ENCODE measurements at regions not wholly inside any gene's neighbourhood (a gene's known extent, or its start where the extent isn't known, plus 50 kb on each side); places are given as distances from the start of the nearest gene placed in this dataset.
"Not testable (repeated sequence)": the region's sequence is repeated elsewhere in the genome, so short reads cannot be mapped to it uniquely, and the experiment has no call there.

DNA sequence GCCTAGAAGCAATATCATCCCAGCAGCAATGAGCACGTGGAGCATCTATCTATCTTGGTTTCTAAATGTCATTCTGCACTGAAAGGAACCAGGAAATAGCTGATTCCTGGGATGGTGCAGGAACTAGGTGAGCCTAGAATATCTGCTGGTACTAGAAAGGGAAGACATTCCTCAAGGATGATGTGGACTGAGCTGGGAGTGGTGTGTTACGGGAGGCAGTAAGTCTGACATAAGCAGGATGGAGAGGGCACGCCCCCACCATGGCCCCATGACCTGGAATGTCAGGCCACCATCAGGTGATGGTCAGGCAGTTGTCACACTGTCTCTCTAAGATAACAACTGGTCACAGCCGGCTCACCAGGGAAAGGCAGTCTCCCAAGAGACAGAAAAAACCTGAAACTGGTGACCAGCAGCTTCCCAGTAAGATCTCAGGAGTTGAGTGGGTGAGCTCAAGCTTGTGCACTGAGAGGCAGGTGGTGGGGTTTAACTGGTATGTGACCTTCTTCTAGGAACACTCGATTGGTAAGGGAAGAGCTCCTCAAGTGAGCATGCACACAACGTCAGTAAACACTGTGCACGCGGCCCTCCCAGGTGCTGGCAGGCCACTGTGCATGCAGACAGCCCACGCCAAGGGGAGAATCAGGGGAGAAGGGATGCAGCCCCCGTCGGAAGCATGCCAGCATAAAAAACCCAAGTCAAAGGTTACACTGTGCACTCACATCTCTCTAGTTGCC, 148.7 kb downstream of the ADSS2 start:
- no peak for DNase-seq

DNA sequence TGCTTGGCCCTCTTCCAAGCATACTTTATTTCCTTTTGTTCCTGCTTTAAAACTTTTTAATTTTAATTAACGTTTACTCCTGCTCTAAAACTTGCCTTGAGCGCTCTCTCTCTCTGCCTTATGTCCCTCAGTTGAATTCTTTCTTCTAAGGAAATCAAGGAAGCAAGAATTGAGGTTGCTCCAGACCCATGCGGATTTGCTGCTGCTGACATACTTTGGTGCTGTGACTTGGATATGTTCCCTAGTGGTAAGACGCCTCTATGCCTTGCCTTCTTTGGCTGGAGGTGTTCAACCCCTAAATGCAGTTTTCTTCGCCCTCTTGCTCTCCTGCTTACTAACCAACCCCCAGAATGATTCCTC, 148.1 kb downstream of the ADSS2 start:
- no peak for DNase-seq

DNA sequence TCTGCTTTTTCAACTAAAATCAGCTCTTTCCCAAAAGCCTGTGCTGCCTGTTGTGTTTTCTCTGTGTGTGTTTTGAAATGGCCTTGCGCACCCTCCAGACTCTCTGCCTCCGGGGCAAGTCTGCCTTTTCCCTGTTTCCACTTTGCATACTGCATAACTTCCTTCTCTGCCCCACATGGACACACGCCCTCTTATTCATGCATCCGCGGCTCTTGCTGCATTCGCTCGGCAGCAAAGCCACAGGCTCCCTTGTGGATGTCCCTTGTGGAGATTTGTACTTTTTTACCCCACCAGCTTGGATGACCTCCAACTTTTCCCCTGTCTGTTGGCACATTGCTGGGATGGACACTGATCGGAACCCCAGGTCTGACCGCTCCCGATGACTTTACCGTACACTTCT, 147.6 kb downstream of the ADSS2 start:
- DNase-seq = no peak

DNA sequence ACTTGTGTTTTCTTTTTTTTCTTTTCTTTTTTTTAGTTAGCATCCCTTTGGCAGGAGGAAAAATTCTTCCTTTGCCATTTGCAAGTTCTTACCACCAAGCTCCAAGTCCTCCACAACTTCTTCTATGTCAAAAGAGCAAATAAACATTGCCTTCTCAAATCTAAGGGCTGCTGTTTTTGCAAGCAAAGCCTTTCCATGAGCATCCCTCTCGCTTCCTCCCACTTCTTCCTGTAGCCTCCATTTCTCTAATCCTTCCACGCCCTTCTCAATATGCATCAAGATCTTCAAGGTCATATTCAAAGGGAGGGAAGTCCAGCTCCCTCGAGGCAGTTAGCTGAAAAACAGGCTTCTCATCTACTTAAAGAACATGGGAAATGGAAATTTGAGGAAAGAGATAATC, 147.1 kb downstream of the ADSS2 start:
- no peak for DNase-seq

DNA sequence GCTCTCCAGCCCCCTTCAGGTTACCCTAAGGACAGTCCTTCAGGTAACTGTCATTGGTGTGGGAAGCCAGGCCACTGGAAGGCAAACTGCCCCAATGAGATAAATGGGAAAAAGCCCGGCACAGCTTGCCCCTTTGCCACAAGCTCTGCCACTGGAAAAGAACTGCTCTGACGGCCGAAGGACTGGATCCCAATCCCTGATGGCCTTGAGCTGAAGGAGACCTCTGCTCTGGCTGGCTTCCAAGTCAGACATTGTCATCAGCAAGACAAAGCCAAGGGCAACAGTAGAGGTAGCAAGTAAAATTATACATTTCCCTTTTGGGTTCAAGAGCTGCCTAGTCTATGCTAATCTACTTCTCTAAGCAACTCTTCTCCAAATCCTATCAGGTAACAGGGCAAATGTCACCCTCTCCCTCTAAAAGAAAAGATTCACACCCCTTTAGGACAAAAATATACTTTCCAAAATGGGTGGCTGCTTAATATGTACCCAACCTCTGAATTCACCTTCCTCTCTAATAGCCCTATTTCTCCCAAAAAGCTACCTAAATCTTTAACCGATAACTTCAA, 145.8 kb downstream of the ADSS2 start:
- no peak for DNase-seq

DNA sequence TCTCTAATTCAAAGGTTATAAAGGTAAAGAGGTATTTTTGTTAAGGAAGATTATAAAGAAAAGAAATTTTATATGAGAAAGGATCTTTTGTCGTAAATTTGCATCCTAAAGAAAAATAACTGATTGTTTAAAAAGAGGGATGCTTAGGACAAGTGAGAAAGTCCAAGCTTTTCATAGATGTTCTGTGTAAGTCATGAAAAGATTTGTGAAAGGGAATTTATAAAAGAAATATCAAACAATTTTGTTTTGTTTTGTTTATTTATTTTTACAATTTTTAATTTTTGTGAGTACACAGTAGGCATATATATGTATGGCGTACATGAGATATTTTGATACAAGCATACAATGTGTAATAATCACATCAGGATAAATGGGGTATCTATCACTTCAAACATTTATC, 145.2 kb downstream of the ADSS2 start:
- DNase-seq = no peak

DNA sequence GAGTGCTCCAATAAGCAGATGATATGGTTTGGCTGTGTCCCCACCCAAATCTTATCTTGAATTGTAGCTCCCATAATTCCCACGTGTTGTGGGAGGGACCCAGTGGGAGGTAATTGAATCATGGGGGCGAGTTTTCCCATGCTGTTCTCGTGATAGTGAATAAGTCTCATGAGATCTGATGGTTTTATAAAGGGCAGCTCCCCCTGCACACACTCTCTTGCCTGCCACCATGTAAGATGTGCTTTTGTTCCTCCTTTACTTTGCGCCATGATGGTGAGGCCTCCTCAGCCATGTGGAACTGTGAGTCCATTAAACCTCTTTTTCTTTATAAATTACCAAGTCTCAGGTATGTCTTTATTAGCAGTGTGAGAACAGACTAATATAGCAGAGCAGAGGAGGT, 142.5 kb downstream of the ADSS2 start:
- DNase-seq = not testable (repeated sequence)

DNA sequence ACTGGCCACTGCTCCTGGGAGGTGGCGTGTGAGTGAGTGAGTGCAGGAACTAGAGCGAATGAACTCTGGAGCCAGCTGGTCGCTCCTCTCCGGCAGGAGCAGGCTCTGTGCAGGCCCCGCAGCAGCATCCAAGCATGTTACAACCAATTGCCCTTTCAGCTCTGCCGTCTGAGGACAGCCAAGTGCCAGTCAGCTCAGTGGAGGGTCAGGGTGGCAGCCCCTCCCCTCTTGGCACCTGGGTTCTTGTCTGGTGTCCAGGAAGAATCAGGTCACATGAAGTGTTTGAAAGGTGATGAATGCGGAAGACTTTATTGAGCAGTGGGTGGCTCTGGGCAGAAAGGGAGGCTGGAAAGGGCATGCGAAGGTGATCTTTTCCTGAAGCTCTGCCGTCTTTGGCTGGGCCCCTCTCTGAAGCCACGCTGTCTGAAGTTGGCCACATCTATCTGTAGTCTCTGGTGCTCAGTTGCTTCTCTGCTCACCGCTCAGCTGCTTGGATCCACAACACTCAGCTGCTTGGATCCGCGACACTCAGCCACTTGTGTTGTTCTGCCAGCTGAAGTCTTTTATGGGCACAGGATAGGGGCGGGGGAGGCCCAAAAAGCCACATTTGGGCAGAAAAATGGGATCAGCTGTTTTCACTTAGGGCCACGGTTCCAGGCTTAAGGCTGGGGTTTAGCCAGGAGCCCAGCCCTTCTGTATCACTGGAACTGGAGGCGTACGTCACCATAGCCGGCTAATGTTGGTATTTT, 139.8 kb downstream of the ADSS2 start:
- DNase-seq = no peak

DNA sequence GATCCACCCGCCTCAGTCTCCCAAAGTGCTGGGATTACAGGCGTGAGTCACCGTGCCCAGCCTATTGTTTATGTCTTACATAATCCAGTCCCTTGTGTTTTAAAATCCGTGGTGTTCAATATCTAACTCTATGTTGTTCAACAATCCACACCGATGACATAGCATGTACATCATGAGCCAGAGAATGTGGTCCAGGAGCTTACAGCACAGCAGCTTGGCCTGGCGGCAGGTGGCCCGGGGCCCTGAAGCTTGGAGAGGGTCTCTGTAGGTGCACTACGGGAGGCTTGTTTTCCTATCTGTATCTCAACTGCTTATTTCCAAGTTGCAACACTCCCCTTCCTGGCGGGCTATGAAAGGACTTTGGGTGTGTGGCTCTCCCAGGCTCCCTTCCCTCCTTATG, 138.4 kb downstream of the ADSS2 start:
- DNase-seq = no peak

DNA sequence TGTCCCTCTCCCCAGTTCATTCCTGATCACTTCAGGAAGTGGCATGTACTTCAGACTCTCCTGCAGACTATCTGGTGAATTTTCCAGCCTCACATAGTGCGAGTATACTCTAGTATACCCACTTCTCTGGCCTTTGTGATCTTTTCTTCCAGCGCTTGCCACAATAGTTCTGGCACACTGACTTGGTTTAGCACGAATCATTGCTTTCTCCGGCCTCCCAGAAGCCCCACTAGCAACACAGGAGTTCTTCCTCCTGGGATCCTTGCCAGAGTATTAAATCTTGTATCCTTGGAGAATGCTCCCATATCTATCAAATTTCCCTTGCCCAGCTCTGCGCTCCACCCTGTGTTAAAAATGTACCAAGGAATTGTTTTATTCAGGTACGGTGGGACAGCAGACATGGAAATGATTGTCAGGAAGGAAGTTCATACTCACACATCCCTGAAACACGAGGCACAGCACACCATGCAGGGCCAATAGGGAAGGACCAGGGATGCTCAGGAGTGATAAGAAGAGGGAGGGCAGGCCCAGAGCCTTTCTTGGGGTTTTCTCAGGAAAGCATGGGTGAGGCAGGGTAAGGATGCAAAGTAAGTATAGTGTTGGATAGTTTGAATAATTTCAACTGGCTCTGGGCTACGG, 136.7 kb downstream of the ADSS2 start:
- no peak for DNase-seq

DNA sequence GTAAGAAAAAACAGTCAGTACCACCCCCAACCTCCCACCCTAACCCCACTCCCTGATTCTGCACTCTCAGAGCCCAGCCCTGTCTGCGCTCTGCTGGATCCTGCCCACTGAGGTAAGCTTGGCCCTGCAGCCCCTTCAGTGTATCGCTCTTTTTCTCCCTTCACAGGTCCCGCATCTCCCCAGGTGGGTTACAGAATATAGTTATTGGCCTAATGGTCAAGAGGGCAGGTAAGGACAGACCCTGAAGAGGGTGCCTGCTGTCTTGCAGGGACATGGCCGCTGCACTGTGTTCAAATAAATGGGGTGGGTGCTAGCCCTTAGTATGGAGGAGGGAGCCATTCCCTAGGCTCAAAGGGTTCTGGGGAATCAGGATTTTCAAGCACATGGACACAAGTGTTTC, 135.7 kb downstream of the ADSS2 start:
- DNase-seq = no peak

DNA sequence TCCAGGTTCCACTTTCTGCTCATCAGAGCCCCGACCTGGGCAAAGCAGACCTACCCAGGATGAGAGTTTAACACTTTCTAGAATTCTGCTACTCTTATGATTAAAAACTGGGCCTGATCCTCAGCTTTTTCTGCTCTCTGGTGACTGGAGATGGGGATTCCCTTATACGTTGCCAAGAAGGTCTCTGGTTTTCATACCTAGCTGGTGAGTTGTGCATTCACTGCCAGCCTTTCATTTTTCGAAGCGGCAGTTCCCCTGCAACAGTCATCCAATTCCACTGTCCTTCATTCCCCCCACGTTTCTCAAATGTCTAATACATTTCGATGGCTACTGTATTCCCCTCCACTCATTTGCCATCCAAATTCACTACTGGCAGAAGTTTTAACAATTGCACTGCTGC, 135.3 kb downstream of the ADSS2 start:
- DNase-seq = no peak

DNA sequence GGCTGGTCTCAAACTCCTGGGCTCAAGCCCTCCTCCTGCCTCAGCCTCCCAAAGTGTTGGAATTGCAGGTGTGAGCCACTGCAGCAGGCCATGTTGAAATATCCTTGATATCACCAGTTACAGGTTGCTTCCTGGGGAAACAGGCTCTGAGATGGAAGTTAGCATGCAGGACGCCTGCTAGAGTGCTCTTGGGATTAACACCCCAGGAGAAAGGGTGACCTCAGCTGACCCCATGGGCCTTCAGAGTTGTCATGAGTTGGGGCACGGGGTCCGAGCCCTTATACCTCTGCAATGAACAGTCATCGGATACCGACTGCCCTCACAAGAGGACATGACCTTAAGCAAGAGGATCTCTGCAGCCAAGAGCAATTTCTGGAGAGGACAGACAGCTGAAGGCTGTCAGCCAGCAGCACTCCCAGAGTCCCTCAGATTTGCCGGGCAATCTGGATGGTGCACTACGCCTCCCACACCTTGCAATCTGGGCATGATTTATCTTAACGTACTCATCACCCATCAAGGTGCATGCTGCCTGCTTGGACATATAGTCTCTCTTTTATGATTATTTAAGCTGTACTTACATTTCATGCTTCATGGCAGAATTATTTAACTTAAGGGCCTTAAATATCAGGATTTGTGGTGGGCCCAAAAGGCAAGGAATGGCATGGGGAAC, 134.6 kb downstream of the ADSS2 start:
- DNase-seq = no peak

DNA sequence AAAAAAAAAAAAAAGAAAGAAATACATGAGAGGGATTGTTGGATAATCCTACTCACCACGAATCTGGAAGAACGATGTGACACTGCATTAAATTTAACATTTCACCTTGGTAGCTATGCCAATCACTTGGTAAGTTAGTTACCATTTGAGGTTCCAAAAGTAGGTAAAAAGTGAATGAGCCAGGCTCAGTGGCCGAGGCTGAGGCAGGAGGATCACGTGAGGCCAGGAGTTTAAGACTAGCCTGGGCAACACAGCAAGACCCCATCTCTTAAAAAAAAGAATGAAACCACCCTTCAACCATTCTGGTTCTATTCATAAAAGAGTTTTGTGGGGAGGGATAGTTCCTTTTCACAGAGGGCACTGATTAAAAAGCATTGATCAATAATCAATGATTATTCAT, 133.6 kb downstream of the ADSS2 start:
- DNase-seq = no peak

DNA sequence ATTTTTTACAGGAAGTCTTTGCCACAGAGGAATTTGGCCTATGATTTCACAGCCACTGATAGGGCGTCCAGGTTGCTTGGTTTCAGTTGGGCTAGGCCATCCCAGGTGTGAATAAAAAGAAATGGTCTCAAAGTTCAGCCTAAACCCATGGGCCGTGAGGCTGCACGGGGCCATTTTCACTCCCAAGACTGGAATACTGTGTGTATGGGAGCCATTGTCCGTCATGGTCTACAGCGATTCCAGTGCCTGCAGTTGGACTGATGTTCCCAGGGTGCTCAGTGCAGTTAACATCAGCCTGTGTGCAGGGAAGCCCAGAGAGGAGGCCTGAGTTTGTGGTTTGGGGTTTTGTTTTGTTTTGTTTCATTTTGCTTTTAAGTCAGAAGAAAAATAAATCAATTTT, 133.2 kb downstream of the ADSS2 start:
- DNase-seq = no peak

DNA sequence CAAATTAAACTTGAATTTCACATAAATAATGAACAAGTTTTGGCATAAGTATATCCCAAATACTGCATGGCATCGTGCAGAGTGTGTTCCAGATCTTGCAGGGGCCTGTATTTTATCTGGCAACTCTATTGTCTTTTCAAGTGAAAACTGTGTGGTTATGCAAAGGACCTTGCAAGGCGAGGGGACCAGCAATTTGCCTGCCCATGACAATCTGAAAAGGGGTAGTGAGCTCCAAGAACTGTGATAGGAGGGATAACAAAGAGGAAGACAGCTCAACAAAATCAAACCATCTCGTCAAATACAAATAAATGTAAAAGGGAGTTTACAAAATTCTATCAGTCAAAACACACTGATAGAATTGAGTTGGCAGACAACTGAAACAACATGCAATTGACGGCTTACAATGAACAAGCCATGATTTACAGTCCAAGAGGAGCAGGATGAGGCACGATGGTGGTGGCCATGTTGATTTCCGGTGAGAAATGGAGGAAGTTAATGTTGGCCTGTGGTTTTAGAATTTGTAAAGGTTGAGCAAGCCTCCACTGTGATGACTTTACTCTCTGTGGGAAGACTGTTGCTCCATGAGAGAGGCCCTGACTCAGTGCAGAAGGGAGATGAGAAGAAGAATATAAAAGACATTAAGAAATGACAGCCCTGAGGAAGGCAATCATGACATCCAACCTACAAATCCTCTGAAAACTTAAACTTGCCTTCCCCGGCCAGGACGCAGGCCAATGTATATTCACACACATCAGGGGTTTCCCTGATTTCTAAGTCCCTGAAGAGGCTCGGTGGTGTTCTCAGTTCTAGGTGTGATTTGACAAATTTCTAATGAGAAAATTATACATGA, 132.2 kb downstream of the ADSS2 start:
- no peak for DNase-seq

DNA sequence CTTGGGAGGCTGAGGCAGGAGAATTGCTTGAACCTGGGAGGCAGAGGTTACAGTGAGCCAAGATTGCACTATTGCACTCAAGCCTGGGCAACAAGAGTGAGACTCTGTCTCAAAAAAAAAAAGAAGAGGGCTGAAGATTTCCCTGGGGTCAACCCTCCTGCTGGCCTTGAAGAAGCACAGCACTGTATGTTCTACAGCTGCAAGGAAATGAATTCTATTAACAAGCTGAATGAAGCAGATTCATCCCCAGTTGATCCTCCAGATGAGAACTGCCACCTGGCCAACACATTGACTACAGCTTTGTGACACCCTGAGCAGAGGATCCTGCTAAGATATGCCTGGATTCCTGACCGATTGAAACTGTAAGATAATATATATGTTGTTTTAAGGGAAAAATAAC, 129.5 kb downstream of the ADSS2 start:
- no peak for DNase-seq

DNA sequence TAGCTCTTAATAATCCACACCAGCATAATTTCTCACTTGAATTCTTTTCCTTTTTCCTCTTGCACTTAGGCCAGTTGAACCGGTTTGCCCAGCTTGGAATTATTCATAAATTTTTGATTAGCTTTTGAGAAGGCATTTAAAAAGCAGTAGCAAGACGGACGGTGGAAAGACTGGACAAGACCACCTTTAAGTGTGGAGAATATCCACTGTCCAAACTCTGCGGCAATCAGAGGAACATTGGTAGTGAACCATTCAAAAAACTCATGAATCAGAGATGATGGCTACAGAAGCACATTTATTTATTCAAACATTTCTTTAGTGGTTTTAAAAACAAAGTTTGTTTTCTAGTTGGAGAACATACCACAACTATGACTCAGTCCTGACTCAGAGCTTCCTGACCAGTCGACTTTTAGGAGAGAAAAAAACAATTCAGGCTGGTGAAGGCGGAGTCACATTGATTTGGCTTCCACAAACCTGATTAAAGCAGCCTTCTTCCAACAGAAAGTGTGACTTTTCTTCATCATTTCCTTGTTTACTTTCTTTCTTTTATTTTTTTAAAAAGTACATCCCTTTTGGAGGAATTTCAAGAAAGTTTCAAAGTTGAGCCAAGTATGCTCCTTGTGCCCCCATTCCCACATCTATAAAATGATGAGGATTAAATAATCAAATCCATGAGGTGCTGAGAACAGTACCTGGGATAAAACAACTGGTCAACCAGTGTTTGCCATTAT, 128.8 kb downstream of the ADSS2 start:
- peak; percentile 59 for DNase-seq

DNA sequence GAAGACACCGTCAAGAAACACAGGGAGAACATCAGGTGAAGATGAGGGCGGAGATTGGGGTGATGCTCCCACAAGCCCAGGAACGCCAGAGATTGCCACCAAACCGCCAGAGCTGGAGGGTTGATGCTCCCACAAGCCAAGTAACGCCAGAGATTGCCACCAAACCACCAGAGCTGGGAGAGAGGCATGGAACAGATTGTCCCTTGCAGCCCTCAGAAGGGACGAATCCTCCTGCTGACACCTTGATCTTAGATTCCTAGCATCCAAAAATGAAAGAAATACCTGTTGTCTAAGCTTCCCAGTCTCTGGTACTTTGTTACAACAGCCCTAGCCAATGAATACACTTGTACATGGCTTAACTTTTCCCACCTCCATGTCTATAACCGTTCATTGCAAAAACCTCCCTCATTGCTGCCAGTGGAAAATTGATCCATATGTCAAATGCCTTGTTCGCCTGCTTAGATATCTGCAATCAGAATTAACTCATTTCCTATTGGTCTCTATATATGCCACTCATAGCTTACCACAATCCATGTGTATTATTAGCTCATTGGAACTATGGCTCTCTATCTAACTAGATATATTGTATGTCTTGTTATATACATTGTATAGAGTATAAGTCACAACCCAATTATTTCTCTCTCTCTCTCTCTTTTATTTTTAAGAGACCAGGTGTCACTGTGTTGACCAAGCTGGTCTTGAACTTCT, 127.4 kb downstream of the ADSS2 start:
- DNase-seq = no peak

DNA sequence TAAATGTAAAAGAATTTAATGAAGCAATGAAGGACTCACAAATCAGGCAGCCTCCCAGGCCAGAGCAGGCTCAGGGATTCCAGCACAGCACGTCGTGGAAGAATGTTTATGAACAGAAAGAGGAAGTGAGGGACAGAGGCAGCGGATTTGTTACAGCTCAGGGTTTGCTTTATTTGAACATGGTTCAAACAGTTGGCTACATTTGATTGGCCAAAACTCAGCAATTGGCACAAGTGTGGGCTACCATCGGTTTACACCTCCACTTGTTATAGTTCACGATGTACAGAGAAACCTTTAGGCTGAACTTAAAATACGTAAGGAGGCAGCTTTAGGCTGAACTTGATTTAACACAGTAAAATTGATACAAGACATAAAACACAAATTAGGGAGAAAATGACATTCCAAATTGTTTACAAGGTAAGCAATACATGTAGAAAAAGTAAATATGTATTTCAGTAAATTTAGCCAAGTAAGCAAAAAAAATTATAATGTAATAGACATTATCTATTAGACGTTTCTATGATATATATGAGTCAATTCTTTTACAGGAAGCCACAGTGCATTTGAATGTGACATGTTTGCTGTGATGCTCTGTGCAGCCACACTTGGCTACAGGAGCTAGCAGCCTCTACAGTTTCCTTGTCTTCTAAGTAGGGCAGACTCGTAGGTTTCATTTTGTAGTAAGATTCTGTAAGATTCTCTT, 126.5 kb downstream of the ADSS2 start:
- no peak for DNase-seq
